NAMALWA (cell line): ENCODE measurements at regions not wholly inside any gene's neighbourhood (a gene's known extent, or its start where the extent isn't known, plus 50 kb on each side); places are given as distances from the start of the nearest gene placed in this dataset.
"Not testable (repeated sequence)": the region's sequence is repeated elsewhere in the genome, so short reads cannot be mapped to it uniquely, and the experiment has no call there.

Experiments used
- DNase-seq: peaks from one replicate; pipeline ENCODE4 v3.0.0-alpha.2; 2015; ENCODE audit warnings: low spot score

DNA sequence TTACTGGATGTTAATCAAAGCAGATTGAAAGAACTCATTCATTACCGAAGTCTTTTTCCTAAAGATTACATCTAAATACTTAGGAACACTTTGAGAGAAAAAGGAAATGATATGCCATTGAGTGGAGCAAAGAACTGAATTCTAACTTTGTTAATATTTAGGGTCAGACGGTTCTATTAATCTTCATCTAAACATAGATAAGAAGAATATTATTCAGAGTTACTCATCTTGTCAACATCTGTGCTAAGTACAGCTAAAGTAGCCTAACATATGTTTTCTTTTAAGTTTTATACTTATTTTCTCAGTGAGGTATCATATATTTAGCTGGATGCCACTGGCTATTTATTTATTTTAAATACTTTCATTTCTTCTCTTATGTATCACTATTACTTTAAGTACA lies 1763.7 kb downstream of the EFNA5 start:
- no peak for DNase-seq

DNA sequence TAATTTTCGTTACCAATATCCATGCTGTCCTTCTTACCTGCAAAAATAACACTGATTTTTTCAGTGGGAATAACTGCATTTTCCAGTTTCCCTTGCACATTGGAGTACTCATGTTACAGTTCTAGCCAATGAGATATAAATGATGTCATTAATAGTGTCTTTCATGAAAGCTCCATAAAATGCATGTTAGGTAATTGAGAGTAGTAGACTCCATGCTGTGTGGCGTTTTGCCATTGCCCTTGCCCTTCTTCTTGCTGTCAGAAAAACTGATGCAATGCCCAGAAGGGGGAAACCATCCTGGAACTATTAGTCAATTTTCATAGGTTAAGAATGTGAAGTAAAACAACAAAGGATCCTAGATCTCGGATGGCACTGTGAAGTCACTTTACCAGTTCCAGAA lies 1765.3 kb downstream of the EFNA5 start:
- DNase-seq: no peak

DNA sequence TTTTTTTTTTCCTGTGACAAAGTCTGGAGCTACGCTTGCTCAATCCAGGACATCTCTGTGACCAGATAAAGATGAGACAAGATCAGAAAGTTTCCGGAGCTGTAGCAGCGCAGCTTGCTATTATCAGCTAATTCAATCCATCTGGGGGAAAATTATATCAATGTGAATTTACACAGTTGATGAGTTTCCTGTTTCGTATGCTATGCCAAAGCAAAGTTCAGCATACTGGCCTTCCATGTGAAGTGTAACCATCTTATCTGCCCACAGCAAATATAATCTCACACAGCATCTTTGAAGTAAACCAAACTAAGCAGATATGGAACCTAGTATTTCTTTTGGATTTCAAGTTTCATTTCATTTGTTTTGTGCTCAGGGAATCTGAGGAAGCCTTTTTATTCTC lies 1767.7 kb downstream of the EFNA5 start:
- DNase-seq: no peak

DNA sequence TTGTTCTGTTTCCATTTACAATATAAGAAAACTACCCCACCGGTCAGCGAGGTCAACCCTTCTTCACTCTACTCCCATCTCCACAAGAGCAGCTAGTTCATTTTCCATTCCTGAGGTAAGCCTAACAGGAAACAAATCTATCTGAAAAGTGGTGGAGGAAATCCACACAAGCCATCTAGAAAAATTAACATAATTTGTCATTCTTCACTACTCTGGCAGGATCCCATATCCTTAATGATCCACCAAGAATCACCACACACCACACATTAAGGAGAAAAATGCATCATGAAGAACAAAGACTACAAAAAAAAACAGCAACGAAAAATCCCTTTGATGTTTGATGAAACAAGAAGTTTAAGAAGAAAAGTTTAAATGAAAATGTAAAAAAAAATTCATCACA lies 1771.0 kb downstream of the EFNA5 start:
- no peak for DNase-seq

DNA sequence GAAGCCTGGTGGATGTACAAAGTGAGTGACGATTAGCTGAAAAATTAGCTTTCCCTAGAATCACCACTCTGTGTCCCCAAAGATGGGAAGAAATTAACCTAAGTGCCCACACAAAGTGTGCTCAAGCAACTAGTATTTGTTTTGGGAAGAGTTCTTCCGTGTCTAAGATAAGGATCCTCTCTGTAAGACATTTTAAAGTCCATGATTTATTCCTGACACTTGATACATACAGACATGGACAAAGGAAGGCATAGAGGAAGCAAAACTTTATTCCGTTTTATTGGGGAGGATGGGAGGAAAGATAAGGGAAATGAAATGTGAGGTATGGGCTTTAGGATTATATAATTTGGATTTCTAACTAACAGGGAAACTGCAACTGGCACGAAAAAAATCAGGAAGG lies 1772.6 kb downstream of the EFNA5 start:
- DNase-seq: no peak

DNA sequence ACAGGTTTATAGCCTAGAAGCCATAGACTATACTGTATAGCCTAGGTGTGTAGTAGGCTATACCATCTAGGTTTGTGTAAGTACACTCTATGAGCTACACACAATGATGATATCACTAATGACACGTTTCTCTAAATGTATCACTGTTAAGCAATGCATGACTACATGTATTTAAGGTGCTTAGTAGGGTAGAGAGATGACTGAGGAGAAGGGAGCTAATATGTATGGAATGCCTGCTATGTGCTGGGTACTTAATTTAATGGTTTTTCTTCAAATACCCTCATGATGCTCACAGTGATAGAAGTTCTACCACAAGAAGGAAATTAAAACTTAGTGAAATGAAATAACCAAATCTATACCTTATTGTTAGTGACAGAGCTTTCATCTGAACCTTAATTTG lies 1785.5 kb downstream of the EFNA5 start:
- DNase-seq: no peak

DNA sequence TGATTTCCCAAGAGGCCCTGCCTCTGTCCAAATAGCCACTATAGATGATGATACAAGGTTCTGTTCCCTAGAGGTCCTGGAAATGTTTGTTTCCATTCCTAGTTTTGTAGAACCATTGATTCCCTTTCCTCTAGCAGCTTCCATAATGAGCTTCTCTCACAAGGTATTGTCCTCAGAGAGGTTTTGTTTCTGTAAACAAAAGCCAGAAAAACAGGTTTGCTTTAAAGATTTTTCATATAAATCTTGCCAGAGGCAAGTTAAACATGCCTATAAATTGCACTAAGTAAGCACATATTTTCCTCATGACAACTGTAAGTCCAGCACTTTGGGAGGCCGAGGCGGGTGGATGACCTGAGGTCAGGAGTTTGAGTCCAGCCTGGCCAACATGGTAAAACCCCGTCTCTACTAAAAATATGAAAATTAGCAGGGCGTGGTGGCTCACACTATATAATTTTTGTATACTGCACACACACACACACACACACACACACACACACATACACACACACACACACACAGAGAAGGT lies 1787.7 kb downstream of the EFNA5 start:
- no peak for DNase-seq

DNA sequence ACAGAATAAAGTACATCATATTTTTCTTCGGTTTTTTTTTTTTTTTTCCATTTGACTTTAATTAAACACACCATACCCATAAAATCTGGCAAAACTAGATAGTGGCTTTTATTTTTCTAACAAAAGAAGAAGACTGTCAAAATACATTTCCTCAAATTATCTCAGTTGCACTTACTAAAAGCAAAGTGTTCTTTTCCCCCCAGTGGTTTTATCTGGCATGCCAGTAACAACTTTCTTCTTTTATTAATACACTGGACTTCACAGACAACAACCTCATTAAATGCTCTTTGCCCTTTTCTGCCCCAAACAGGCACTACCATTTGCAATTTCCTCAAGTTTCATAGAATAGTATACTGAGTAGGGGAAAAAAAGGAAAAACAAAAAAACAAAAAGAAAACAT lies 1792.3 kb downstream of the EFNA5 start:
- no peak for DNase-seq

DNA sequence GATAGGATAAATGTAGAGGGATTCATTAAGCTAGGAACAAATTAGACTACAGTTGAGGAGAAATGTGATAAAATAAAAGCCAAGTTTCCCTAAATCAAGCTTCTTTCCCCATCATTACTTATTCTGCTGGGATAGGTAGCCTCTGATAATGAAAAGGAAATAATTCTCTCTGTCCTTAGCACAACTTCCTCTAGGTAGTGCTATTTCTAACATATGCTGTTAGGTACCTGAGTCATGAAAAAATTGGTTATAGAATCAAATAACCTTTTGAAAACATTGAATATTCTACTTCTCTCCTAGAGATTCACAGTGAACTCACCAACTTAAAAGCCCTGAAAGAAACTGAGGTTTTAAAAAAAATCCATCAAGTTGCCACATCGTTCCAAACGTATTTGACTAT lies 1793.1 kb downstream of the EFNA5 start:
- DNase-seq: no peak

DNA sequence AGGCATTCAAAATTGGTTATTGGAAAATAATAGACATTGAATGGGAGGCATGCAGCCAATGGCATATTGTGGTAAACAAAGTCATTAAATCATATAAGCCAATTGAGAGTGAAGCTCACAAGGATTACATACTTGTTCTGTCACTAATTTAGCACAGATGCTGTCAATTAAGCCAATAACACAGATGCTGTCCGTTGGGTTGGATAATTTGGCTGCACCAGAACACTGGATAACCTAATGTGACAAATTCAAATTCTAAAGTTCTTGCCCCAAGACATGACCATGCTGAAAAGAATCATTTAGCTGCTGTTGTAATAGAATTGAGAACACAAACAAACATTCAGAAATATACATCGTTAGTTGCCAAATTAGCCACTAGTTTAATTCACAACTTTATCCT lies 1796.4 kb downstream of the EFNA5 start:
- no peak for DNase-seq

DNA sequence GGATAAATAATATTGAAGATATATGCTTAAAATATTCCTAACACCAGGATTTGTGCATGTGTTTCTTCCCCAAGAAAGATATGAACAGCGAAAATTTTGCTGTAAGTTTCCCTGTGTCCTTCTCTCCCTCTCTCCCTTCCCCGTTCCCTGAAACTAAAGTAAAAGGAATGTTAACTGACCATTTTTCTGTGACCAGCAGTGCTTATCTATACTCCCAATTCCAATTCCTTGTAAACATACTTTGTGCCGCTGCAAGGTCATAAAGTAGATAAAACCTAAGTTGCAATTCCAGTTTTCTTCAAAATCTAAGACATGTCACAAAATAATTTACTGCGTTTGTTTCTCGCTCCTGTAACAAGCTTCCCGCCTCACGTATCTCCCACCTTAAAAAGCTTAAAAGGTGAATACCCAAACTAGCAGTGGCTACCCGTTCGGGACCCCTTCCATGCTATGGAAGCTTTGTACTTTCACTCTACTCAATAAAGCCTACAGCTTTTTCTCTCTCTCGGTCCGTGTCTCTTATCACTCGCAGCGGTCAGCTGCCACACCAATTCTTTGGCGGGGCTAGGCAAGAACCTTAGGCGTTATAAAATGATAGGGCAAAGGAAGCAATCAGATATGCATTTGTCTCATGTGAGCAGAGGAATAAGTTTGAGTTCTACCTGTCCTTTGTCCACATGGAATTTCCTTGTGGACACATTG lies 1798.0 kb downstream of the EFNA5 start:
- DNase-seq: no peak

DNA sequence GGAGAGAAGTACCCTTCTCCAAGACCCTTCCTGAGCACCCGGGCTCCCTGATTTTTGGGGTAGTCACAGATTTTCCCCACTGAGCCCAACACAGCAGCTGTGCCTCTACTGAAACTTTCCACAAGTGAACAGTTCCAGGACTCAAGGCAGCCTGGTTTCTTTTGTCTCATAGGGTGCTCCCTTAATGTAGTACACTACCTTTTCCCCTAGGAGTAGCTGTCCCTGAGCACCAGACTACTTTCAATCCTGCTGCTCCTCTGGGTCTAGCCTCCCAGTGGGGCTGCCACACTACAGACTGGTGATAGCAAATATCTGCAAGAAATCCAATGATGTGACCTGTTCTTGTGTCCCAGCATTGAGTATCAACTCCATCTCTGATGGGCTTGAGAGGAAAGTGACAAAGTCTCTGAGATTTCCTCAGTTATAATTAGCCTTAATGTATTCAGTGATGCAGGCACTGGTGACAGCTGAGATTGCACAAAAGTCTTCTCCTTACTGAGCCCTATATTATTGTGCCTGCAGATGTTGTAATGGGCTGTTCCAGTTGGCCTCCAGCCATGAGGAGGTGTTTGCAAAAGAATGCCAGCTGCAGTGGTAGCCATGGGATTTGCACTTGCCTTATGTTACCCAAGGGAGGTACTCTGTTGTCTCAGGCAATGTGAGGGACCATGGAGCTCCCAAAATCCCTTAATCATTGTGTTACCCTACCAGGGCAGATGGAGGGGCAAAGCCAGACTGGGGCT lies 1802.5 kb downstream of the EFNA5 start:
- DNase-seq: peak; percentile 8

DNA sequence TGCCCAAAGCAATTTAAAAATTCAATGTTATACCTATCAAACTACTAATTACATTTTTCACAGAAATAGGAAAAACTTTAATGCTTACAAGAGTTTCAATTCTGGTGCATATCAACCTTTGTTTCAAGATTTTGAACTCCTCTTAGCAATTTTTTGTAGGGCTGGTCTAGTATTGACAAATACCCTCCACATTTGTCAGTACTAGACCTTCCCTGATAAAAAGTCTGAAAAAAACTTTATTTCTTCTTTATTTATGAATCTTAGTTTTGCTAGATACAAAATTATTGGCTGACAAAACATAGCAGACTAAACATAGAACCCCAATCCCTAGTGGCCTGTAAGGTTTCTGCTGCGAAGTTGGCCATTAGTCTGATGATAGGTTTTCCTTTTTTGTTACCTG lies 1804.9 kb downstream of the EFNA5 start:
- no peak for DNase-seq

DNA sequence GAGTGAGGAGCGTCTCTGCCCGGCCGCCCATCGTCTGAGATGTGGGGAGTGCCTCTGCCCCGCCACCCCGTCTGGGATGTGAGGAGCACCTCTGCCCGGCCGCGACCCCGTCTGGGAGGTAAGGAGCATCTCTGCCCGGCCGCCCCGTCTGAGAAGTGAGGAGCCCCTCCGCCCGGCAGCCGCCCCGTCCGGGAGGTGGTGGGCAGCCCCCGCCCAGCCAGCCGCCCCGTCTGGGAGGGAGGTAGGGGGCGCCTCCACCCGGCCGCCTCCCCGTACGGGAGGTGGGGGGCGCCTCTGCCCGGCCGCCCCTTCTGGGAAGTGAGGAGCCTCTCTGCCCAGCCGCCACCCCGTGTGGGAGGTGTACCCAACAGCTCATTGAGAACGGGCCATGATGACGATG lies 1811.4 kb downstream of the EFNA5 start:
- DNase-seq: not testable (repeated sequence)

DNA sequence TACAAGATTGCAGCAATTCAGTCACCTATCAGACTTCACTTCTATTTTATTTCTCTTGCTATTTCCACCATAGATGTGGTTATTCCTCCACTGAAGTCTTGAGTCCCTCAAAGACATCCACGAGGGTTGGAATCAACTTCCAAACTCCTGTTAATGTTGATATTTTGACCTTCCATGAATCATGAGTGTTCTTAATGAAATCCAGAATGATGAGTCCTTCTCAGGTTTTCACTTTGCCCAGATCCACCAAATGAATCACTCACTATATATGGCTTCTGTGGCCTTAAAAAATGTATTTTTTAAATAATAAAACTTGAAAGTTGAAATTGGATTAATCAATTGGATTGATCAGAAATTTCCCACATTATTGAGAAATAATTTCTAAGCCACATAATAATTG lies 1821.0 kb downstream of the EFNA5 start:
- no peak for DNase-seq

DNA sequence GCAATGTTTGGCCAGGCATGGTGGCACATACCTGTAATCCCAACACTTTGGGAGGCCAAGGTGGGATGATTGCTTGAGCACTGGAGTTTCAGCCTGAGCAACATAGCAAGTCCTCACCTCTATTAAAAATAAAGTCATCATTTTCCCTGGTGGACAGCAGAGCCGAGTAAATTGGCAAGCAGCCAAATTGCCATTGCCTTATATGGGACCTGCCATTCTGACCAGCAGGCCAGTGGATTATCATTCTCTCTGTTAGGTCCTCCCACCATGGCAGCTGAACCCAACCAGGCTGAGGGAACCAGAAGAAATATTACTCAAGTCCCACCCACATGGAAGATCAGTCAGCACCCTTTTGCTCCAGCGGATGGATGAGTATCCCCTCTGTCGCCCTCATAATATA lies 1829.9 kb downstream of the EFNA5 start:
- no peak for DNase-seq

DNA sequence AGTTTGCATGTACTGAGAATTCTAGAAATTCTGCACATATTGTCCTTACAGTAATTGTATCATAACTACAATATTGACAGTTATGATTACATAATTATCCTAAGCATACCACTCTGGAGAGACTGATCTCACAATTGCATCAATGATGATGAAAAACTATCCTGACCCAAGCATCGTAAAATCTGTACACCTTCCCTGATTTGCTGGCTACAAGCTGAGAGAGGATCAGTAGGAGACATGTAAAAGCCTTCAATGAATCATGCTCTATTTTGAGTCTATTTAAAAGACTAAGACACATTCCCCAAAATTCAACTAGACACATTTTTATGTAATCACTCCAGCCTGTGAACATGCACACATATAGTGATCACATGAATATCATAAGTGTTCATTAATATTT lies 1833.8 kb downstream of the EFNA5 start:
- no peak for DNase-seq

DNA sequence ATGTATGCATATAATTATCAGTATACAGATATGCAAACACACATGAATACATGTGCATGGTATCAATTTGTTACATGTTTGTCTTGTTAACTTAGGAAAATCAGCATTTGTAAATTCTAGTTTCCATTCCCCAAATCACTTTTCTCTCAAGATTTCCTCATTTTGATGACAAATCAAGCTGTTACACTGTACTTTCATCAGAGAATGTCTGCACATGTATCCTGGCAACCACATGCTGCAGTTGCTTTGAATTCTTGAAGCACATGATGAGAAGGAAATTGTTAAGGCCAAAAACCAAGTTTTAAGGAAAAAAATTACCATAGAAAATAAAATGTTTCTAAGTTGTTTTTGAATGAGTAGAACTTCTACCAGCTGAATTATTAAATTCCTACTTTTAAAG lies 1834.5 kb downstream of the EFNA5 start:
- DNase-seq: no peak

DNA sequence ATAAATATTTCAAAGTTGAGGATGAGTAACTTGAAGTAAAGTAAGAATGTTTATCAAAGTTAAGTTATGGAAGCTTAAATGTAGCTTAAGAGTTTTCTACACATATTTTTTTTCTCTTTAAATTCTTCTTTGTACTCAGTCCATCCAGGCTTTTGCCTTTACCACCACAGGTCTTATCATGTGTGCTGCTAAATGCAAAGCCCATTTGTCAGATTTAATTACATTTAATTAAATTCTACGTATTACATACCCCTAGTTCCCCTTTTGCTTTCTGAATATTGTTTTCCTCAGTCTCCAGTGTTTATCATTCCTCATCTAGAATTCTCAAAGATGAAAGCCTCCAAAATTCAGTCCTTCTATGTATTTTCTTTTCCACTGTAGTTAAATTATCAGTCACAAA lies 1841.9 kb downstream of the EFNA5 start:
- DNase-seq: no peak

DNA sequence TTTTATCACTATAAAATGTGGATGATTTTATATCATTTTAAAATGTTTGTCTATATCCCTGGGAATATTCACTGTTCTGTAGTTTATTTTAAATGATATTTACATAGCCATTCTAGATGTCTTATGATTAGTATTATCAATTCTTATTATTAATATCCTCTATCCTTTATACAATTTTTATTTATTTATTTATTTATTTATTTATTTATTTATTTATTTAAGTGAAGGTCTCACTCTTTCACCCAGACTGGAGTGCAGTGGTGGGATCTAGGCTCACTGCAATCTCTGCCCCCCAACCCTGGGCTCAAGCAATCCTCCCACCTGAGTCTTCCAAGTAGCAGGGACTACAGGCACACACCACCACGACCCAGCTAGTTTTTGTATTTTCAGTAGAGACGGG lies 1848.9 kb downstream of the EFNA5 start:
- no peak for DNase-seq

DNA sequence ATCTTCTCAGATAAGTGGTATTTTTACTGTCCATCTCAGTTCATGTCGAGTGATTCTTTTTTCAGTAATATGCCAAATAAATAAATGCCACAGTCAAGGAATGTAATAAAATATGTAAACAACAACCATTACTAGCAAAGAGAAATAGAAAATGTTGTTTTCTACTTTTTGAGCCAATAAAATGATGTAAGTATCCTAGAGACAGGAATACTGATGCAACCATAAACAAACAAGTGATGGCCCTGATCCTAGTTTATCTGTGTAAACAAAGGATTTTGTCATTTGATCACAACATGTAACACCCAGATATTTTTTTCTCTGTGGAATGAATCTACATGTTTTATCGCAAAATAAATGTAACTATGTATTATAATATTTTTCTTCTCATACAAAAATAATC lies 1852.8 kb downstream of the EFNA5 start:
- no peak for DNase-seq

DNA sequence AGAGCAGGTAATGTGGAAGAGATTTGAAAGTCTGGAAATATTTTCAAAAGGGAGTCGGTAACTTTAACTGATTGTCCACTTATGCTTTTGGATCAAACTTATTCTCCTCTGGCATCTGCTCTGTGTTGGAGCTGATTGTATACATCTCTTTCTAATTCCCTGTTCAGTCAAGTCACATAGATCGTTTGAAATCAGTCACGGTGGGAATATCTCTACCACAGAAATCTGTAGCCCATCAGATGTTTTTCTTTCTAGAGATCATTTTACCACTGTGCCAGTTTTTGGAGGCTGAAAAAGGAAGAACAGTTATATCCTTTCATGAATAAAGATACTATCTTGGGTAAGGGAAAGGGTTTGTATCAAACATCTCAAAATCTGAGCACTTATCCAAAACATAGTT lies 1853.3 kb downstream of the EFNA5 start:
- DNase-seq: no peak

DNA sequence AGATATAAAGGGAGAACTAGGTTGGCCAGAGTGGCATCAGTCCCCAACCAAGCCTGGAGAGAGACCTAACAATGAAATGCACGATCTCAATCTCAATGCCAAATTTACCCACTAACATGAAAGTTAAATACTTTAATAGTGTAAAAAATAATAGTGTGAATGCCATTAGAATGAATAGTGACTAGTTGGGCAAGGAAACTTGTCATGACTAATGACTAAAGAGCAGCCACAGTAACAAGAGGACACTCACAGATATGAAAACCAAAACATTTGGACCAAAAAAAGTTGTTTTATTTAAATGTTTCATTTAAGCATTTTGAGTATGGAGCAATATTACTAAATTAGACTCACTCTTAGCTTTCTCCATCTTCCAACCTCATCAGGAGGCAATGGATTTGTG lies 1853.8 kb downstream of the EFNA5 start:
- DNase-seq: no peak

DNA sequence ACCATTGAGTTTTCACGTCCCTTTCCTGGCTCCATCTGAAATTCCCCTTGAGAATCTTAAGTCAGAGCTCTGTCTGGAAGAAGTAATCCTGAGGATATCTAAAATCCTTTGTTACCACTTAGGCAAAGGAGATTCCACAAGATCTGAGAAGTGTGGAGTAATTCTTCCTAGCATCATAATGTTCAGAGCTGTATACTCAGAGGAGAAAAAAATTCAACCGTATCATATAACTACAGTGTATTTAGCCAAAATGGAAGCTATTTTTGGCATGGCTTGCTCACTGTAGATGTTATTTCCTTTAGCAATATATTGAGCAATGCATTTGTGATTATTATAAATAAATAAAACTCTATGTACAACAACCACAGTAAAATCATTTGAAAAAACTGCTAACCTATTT lies 1858.4 kb downstream of the EFNA5 start:
- DNase-seq: no peak
